DMS79 (cell line): ENCODE measurements at regions not wholly inside any gene's neighbourhood (a gene's known extent, or its start where the extent isn't known, plus 50 kb on each side); places are given as distances from the start of the nearest gene placed in this dataset.
"Not testable (repeated sequence)": the region's sequence is repeated elsewhere in the genome, so short reads cannot be mapped to it uniquely, and the experiment has no call there.

Experiments used
- DNase-seq: peaks from one replicate; lab custom pipeline; 2025; lab: John Stamatoyannopoulos, UW

- no peak for DNase-seq
Observed at GRCh38 chr5:118604106-118604505, 384.2 kb downstream of the DTWD2 start.

DNA sequence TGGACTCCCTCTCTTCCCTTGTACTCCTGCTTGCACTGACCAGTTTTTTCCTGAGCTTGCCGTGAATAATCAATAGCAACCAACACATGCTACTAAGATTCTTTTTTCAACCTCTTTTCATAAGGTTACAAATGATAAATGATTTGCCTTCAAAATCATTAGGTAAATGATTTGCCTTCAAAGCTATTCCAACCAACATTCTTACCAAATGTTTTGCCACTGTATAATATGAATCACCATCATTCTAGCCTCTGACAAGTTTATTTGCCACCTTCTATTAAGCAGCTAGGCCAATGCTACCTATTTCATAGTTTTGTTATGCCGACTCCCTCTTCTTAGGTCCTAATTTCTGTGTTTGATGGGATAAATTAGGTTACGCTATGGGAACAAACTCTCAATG lies 385.1 kb downstream of the DTWD2 start:
- no peak for DNase-seq

DNA sequence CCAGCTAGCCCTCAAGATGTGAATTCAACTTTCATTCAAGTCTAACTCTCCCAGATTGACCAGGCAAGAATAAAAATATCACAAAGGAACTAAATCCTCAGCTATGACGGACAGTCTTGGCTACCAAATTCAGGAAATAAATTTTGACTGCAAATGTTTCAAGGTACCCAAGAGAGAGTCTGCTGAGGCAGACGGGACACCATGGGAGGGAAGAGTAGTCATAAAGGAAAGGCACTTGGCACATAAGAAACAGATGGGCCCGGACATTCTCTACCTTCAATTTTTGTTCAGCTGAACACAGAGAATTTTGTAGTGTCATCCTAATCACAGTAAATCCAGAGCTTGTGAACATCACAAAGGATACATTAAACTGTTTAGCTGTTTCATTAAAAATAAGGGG lies 390.0 kb downstream of the DTWD2 start:
- no peak for DNase-seq

DNA sequence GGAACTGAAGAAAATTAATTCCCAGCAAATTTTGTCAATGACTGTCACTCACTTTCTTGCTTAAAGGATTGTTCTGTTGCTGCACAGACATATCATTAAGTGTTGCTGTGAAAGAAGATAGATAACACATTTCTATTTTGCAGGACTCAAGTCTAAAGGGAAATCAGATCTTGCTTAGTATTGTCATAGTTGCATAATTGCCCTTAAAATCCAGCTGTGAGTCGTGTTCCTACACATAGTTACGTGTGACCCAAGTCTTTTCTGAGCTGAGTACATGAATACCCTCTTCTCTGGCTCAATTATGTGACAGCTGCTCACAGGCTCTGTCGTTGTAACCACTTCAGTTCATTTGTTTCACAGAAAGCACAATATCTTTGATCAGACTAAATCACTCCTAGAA lies 390.8 kb downstream of the DTWD2 start:
- no peak for DNase-seq

DNA sequence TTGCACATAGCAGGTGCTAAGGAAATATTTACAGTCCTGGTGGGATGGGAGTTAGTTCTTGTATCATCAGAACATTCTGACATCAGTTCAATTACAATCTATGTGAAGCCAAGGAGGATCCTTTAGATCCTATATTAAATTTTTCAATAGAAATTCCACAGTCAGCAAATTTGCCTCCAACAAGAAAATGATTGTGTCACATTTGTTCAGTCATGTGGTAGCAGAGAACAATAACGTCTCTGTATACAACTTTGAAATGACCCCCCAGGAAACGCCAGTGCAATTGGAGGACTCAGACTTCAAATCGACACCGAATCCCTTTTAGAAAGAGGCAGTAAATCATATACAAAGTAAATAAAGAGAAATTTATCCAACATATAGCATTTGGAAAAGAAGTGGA lies 392.1 kb downstream of the DTWD2 start:
- no peak for DNase-seq

- DNase-seq, result no peak
Observed at GRCh38 chr5:118593003-118593328, 395.4 kb downstream of the DTWD2 start.

- DNase-seq, result no peak
Observed at GRCh38 chr5:118592229-118593002, 395.9 kb downstream of the DTWD2 start.

DNA sequence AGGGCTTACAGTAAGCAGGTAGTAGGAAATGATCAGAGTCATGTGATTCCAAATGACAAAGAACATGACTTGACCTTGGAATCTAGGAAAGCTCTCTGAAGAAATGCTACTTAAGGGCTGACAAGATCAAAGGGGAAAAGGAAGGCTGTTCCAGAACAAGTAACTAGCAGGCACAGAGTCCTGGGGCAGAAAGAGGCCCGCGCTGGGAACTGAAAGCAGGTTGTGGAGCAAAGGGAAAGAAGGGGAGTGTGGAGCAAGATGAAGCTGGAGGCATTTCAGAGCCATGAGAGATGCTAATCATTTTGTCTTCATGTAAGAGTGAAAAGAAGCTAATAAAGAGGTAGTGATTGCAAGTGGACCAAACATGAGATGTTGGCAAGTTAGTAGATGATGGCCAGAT lies 397.5 kb downstream of the DTWD2 start:
- DNase-seq, result no peak

DNA sequence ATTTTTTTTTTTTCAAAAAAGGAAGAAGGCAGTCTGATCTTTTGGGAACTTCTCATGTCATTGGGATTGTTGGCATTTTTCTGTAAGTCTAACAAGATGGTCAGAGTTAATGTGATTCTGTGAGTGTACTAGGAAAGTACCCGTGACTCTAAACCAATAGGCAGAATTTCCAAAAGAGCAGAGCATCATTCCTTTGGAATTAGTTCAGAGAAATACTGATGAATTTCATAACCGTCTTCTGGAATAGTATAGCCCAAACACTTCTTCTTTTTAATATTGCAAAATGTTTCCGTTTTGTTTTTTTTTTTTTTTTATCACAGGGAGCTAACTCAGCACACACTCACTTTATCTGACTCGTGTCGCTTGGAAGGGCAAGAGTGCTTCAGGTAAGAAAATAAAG lies 407.4 kb downstream of the DTWD2 start:
- DNase-seq, result no peak

DNA sequence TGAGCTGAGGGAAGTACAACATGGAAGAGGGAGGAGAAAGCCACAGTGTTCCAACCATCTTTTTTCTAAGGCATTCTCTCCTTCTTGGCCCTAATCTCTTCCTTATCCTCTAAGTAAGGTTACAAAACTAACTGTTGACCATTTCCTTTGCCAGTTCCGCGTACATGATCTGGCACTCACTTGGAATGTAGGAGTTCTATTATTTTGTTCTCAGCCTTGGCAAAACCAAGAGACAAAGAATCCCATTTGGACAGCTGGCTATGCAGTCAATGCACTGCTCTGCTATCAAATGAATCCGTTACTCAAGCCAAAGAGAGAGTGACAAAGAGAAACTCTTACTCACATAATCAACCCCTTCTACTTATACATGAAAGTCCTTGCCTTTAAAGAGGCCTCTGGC lies 410.3 kb downstream of the DTWD2 start:
- no peak for DNase-seq

DNA sequence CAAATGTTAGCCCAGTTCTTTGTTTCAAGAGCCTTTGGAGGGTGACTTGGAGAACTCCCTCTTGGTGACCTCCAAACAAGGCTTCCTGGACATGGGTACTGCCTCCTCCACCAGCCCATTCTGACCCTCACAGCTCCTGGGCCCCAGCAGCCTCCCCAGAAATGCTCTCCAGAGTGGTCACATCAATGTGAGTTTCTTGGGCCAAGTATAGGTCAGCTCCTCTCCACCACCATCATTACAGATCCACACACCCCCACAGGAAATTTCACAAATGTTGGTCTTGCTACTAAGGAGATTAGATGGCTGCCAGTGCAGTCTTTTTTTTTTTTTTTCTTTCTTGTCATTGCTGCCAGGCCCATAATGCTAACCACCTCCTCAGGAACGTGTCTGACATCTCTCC lies 410.7 kb downstream of the DTWD2 start:
- no peak for DNase-seq

DNA sequence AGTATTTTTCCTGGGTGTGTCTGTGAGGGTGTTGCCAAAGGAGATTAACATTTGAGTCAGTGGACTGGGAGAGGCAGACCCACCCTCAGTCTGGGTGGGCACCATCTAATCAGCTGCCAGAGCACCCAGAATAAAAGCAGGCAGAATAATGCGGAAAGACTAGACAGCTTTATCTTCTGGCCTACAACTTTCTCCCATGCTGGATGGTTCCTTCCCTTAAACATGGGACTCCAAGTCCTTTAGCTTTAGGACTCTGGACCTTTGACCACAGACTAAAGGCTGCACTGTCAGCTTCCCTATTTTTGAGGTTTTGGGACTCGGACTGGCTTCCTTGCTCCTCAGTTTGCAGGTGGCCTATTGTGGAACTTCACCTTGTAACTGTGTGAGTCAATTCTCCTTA lies 418.1 kb downstream of the DTWD2 start:
- DNase-seq, result not testable (repeated sequence)

DNA sequence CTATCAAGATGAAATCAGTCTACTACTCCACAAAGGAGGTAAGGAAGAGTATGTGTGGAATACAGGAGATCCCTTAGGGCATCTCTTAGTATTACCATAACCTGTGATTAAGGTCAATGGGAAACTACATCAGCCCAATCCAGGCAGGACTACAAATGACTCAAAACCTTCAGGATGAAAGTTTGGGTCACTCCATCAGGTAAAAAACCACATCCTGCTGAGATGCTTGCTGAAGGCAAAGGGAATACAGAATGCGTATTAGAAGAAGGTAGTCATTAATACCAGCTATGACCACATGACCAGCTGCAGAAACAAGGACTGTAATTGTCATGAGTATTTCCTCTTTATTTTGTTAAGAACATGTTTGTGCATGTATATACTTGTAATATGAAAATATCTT lies 418.8 kb downstream of the DTWD2 start:
- DNase-seq, result not testable (repeated sequence)

- DNase-seq, result no peak
Observed at GRCh38 chr5:118565335-118565971, 422.9 kb downstream of the DTWD2 start.

GRCh38 chr5:118561971-118562370 lies 426.4 kb downstream of the DTWD2 start:
- no peak for DNase-seq

DNA sequence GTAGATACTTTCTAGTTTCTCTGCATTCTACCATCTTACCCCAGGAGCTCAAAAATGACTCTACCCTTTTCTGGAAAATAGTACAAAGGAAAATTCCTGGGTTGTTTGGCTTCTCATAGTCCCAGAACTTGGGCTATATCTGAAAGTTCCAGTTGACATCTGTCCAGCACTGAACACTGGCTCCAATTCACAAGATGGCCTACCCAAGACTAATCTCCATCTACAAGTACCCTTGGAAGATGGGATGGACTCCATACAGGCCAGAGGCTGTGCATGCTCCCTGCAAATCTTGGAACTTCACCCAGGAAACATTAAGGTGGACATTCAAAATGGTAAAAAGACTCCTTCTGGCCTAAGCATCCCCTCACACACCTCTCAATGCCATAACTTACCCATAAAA lies 427.1 kb downstream of the DTWD2 start:
- DNase-seq, result no peak

DNA sequence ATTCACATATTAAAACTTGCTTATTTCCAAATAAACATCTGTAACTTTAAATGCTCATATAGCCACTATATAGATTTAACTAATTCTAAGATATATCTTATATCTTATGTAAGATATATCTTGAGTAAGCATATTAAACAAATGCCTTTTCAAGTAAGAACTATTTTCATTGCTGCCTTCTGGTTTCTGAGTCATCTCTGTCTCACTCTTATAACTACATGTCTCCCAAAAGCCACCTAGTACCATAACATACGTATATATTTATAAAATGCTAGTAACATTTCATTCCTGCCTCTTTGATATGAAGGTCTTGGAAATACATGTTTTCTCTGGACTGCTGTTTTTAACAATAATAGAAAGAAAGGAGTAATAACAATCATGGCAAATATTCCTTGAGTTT lies 429.5 kb downstream of the DTWD2 start:
- DNase-seq, result no peak

DNA sequence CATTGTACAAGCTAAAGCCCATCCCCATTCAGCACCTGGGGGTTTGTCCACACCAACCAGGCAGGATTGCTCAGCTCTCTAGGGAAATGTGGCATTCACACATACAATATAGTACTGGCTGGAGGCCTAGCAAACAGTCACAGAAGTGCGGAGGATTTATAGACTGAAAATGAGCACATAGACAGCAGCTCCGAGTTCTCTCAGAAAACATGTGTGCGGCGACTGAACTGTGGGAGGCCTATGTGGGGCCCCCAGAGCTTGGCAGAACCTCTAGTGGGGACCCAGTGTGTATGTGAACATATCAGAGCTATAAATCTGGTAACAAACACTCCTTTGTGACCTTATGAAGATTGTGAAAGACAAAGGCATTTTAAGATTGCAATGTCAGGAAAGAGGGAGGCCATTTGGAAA lies 431.1 kb downstream of the DTWD2 start:
- no peak for DNase-seq

- no peak for DNase-seq
Observed at GRCh38 chr5:118556792-118557191, 431.6 kb downstream of the DTWD2 start.

- DNase-seq, result no peak
Observed at GRCh38 chr5:118555727-118556126, 432.6 kb downstream of the DTWD2 start.

- DNase-seq, result no peak
Observed at GRCh38 chr5:118554981-118555380, 433.4 kb downstream of the DTWD2 start.

DNA sequence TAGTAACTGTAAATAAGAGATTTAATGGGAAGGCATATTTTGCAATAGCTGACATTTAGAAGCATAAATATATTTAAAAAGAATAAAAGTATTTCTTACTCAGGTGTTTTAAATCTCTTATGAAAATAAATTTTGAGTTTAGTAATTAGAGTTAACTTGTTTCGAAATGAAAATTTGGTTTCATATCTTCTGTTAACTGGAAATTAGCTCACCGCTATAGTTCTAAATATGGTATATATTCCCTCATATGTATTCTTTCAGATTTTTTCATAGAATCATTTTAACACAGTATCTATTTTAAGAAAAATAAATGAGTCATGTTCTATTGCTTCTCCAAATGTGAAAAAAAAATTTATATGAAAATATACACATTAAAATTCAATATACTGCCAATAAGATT lies 434.1 kb downstream of the DTWD2 start:
- DNase-seq, result no peak

DNA sequence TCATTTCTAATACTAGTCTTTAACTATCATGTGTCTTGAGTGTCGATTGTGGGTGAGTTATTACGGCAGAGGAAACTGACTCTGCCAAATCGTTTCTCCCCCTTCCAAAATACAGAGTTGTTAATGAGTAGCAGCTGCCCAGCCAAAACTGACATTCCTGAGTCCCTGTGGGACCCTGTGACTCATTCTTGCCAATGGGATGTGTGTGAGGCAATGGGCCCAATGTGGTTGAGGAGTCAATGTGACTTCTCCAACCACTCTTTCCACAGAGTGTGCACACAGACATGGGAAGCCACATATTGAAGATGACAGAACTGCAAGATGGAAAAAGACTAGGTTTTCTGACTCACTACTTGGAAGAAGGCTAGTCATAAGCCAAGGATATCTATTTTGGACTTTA lies 434.7 kb downstream of the DTWD2 start:
- no peak for DNase-seq

DNA sequence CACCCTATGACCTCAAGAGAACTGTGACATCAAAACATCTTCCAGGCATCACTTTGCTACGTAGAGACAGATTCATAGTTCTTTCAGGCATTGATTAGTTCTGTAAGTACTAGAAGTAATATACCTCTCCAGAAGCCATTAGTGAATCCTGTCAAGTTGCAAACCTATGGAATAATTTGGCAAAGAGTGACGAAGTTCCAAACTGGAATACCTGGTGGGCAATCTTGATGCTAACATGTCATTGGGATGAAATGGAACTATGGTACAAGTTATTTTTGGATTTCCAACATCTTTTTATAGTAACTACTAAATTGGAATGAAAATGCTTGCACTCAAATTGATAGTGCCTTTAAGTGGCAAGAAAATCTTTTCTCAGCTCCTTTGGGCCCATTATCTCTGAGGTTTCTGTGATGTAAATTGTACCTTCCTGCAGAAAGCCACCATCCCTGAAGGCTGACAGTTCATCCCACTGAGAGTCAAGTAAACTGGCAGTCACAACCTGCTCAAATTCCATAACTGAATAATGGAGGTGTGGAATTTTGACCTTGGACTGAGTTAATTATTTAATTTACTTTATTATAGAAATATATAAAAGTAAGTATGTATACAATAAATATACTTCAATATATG lies 435.5 kb downstream of the DTWD2 start:
- no peak for DNase-seq
